ENCODE measurements at regions not wholly inside any gene's neighbourhood (a gene's known extent, or its start where the extent isn't known, plus 50 kb on each side); places are given as distances from the start of the nearest gene placed in this dataset.

GRCh38 chr4:171067422-171067821 lies 745.8 kb upstream of the GALNTL6 start:
- Histone ChIP-seq H3K4me1 (no peaks in the 10 kb centered on the region), H3K9me3 (peaks cover 0 to 5% (median 0%) of the 10 kb centered on the region in 3 donors), H3K4me3 (no peak overlapping the region), H3K36me3 (no peaks in the 10 kb centered on the region), H3K27me3 (no peaks in the 10 kb centered on the region), H3K27ac (no peak overlapping the region)
- no peak for ATAC-seq
- WGBS, 2 donors (ENCODE audit: low coverage in 1 of 2), result 60 to 69% methylated on average over 1 of the region's 1 CpG
- TF ChIP-seq EP300 (IDR thresholded peaks at IDR 0.05) (no peak), POLR2AphosphoS5 (IDR thresholded peaks at IDR 0.05) (no peak), POLR2A (IDR thresholded peaks at IDR 0.05) (no peak)
- TF ChIP-seq, protein P1, sequence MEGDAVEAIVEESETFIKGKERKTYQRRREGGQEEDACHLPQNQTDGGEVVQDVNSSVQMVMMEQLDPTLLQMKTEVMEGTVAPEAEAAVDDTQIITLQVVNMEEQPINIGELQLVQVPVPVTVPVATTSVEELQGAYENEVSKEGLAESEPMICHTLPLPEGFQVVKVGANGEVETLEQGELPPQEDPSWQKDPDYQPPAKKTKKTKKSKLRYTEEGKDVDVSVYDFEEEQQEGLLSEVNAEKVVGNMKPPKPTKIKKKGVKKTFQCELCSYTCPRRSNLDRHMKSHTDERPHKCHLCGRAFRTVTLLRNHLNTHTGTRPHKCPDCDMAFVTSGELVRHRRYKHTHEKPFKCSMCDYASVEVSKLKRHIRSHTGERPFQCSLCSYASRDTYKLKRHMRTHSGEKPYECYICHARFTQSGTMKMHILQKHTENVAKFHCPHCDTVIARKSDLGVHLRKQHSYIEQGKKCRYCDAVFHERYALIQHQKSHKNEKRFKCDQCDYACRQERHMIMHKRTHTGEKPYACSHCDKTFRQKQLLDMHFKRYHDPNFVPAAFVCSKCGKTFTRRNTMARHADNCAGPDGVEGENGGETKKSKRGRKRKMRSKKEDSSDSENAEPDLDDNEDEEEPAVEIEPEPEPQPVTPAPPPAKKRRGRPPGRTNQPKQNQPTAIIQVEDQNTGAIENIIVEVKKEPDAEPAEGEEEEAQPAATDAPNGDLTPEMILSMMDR (IDR thresholded peaks at IDR 0.05), result no peak

DNA sequence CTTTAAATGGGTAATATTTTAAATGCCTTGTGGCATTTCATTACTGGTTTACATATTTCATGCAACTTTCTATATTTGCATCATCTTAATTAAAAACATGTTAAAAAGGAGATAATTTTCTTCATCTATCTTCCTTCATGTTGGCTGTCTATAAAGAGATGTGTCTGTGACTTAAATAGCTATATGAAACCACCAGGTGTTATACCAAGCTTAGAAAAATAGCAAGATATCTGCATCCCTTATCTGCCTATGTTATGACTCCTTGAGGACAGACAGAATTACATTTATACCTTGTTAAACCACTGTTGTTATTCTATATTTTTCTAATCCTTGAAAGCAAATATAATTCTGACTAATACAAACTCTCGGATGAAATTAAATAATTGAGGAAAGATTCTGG lies 763.8 kb upstream of the GALNTL6 start:
- no peaks in the 10 kb centered on the region for H3K36me3 ChIP-seq
- H3K4me3 ChIP-seq, result no peak overlapping the region
- no peak for ATAC-seq
- H3K9me3 ChIP-seq, result no peaks in the 10 kb centered on the region
- H3K27ac ChIP-seq, result no peak overlapping the region
- 71 to 82% methylated on average over 1 of the region's 1 CpG for WGBS, 2 donors (ENCODE audit: low coverage in 1 of 2)
- no peak for TF ChIP-seq POLR2AphosphoS5 (IDR thresholded peaks at IDR 0.05)
- no peak for TF ChIP-seq EP300 (IDR thresholded peaks at IDR 0.05)
- TF ChIP-seq, protein P1 (IDR thresholded peaks at IDR 0.05), result no peak
- no peak for TF ChIP-seq POLR2A (IDR thresholded peaks at IDR 0.05)
- no peaks in the 10 kb centered on the region for H3K4me1 ChIP-seq
- no peaks in the 10 kb centered on the region for H3K27me3 ChIP-seq

GRCh38 chr4:171042989-171043524 lies 770.1 kb upstream of the GALNTL6 start:
- Histone ChIP-seq H3K27ac (no peak overlapping the region), H3K36me3 (no peaks in the 10 kb centered on the region), H3K27me3 (no peaks in the 10 kb centered on the region), H3K4me1 (no peaks in the 10 kb centered on the region), H3K4me3 (no peak overlapping the region), H3K9me3 (peaks cover 0 to 9% (median 0%) of the 10 kb centered on the region in 3 donors)
- TF ChIP-seq POLR2A (IDR thresholded peaks at IDR 0.05) (no peak), POLR2AphosphoS5 (IDR thresholded peaks at IDR 0.05) (no peak), EP300 (IDR thresholded peaks at IDR 0.05) (no peak)
- TF ChIP-seq, protein P1 (IDR thresholded peaks at IDR 0.05), result no peak
- 93% methylated on average over 3 of the region's 46 CpGs; no CpG with 5 or more reads in 1 of the 2 donors for WGBS, 2 donors (ENCODE audit: low coverage in 1 of 2)
- ATAC-seq, result no peak

GRCh38 chr4:171035909-171036308 lies 777.3 kb upstream of the GALNTL6 start:
- Histone ChIP-seq H3K9me3 (no peaks in the 10 kb centered on the region), H3K4me3 (no peak overlapping the region), H3K27ac (no peak overlapping the region), H3K4me1 (no peaks in the 10 kb centered on the region), H3K27me3 (no peaks in the 10 kb centered on the region), H3K36me3 (no peaks in the 10 kb centered on the region)
- no peak for TF ChIP-seq POLR2AphosphoS5 (IDR thresholded peaks at IDR 0.05)
- TF ChIP-seq, protein P1 (IDR thresholded peaks at IDR 0.05), result no peak
- TF ChIP-seq POLR2A (IDR thresholded peaks at IDR 0.05), result no peak
- no peak for TF ChIP-seq EP300 (IDR thresholded peaks at IDR 0.05)
- ATAC-seq, result no peak
- 81 to 89% methylated on average over 3 of the region's 3 CpGs for whole genome bisulfite sequencing, 2 donors (ENCODE audit: low coverage in 1 of 2)

GRCh38 chr4:171031338-171031737 lies 781.9 kb upstream of the GALNTL6 start:
- H3K4me3 ChIP-seq, result no peak overlapping the region
- no peaks in the 10 kb centered on the region for H3K27me3 ChIP-seq
- H3K27ac ChIP-seq, result no peak overlapping the region
- TF ChIP-seq EP300 (IDR thresholded peaks at IDR 0.05), result no peak
- no peak for TF ChIP-seq POLR2A (IDR thresholded peaks at IDR 0.05)
- TF ChIP-seq, protein P1 (IDR thresholded peaks at IDR 0.05), result no peak
- TF ChIP-seq POLR2AphosphoS5 (IDR thresholded peaks at IDR 0.05), result no peak
- no peak for ATAC-seq
- no peaks in the 10 kb centered on the region for H3K9me3 ChIP-seq
- no peaks in the 10 kb centered on the region for H3K36me3 ChIP-seq
- H3K4me1 ChIP-seq, result no peaks in the 10 kb centered on the region
- 100% methylated on average over 1 of the region's 1 CpG; no CpG with 5 or more reads in 1 of the 2 donors for WGBS, 2 donors (ENCODE audit: low coverage in 1 of 2)

Data from gastroesophageal sphincter (tissue), 4 donors.